Nephron progenitor cell (in vitro differentiated cells): ENCODE measurements at regions not wholly inside any gene's neighbourhood (a gene's known extent, or its start where the extent isn't known, plus 50 kb on each side); places are given as distances from the start of the nearest gene placed in this dataset.

ENCODE experiments used
- DNase-seq: peaks from one replicate; pipeline ENCODE4 v3.0.0; 2021
- H3K27ac Mint-ChIP-seq: 2 replicates; pipeline ENCODE4 v1.8.0; 2021; ENCODE audit warnings: mild to moderate bottlenecking, moderate library complexity, mixed read lengths
- H3K27me3 Mint-ChIP-seq: 2 replicates; pipeline ENCODE4 v1.8.0; 2021; ENCODE audit warnings: mild to moderate bottlenecking, low read depth, mixed read lengths; ENCODE audit not compliant: poor library complexity
- H3K36me3 Mint-ChIP-seq: 2 replicates; pipeline ENCODE4 v1.8.0; 2021; ENCODE audit warnings: low read depth, mixed read lengths
- H3K4me1 Mint-ChIP-seq: 2 replicates; pipeline ENCODE4 v1.8.0; 2021; ENCODE audit warnings: mixed read lengths
- H3K4me3 Mint-ChIP-seq: 2 replicates; pipeline ENCODE4 v1.8.0; 2021; ENCODE audit warnings: mild to moderate bottlenecking, moderate library complexity, mixed read lengths
- H3K9me3 Mint-ChIP-seq: 2 replicates; pipeline ENCODE4 v1.8.0; 2021; ENCODE audit warnings: mild to moderate bottlenecking, moderate library complexity, mixed read lengths
- CTCF ChIP-seq: fragments of 200-600 bp; sonication (generic); IDR thresholded peaks from 2 replicates; pipeline ENCODE4 v1.5.0; 2021; ENCODE audit warnings: antibody characterized with exemption

- TF ChIP-seq CTCF = no peak
- Mint-ChIP-seq H3K27ac (no peak overlapping the region), H3K9me3 (no peaks in the 10 kb centered on the region), H3K27me3 (peaks cover 8% of the 10 kb centered on the region), H3K4me3 (no peak overlapping the region), H3K36me3 (no peaks in the 10 kb centered on the region), H3K4me1 (peaks cover 6% of the 10 kb centered on the region)
- DNase-seq = no peak
These were observed 85.8 kb downstream of the PHAX start for GRCh38 chr5:126686451-126687126.

GRCh38 chr5:126692971-126693370 is 84.0 kb upstream of the LMNB1 start:
- Mint-ChIP-seq H3K4me3 (no peak overlapping the region), H3K9me3 (no peaks in the 10 kb centered on the region), H3K27me3 (no peaks in the 10 kb centered on the region), H3K36me3 (no peaks in the 10 kb centered on the region), H3K27ac (no peak overlapping the region), H3K4me1 (peaks cover 8% of the 10 kb centered on the region)
- no peak for DNase-seq
- TF ChIP-seq CTCF = no peak

- no peak for DNase-seq
- no peak for TF ChIP-seq CTCF
- Mint-ChIP-seq H3K36me3 (no peaks in the 10 kb centered on the region), H3K4me3 (no peak overlapping the region), H3K4me1 (peaks cover 8% of the 10 kb centered on the region), H3K27ac (no peak overlapping the region), H3K27me3 (no peaks in the 10 kb centered on the region), H3K9me3 (no peaks in the 10 kb centered on the region)
These were observed 83.1 kb upstream of the LMNB1 start for GRCh38 chr5:126693806-126694205.

- Mint-ChIP-seq H3K4me3 (no peak overlapping the region), H3K27ac (no peak overlapping the region), H3K9me3 (no peaks in the 10 kb centered on the region), H3K36me3 (no peaks in the 10 kb centered on the region), H3K4me1 (peaks cover 8% of the 10 kb centered on the region), H3K27me3 (no peaks in the 10 kb centered on the region)
- no peak for TF ChIP-seq CTCF
- DNase-seq = no peak
These were observed 82.5 kb upstream of the LMNB1 start for GRCh38 chr5:126694403-126694802.

GRCh38 chr5:126695091-126695490 is 81.8 kb upstream of the LMNB1 start:
- H3K27ac Mint-ChIP-seq = no peak overlapping the region
- TF ChIP-seq CTCF = no peak
- no peak for DNase-seq
- H3K27me3 Mint-ChIP-seq = no peaks in the 10 kb centered on the region
- H3K9me3 Mint-ChIP-seq = no peaks in the 10 kb centered on the region
- no peak overlapping the region for H3K4me3 Mint-ChIP-seq
- no peaks in the 10 kb centered on the region for H3K36me3 Mint-ChIP-seq
- peaks cover 8% of the 10 kb centered on the region for H3K4me1 Mint-ChIP-seq

GRCh38 chr5:126707080-126707479 is 69.9 kb upstream of the LMNB1 start:
- Mint-ChIP-seq H3K4me3 (no peak overlapping the region), H3K27me3 (peaks cover 12% of the 10 kb centered on the region), H3K9me3 (peaks cover 23% of the 10 kb centered on the region), H3K36me3 (peaks cover 5% of the 10 kb centered on the region), H3K4me1 (no peaks in the 10 kb centered on the region), H3K27ac (no peak overlapping the region)
- no peak for TF ChIP-seq CTCF
- no peak for DNase-seq
